HepG2 (cell line): ENCODE measurements at regions not wholly inside any gene's neighbourhood (a gene's known extent, or its start where the extent isn't known, plus 50 kb on each side); places are given as distances from the start of the nearest gene placed in this dataset.

ENCODE experiments used
- ATAC-seq: fragments of 200-7000 bp; cut with Tn5 transposase; 3 replicates; pipeline ENCODE4 v1.9.1; 2020; ENCODE audit warnings: mild to moderate bottlenecking, moderate library complexity
- BruUV-seq: library from RNA; stranded (reverse); fragments of 400-500 nt; replicated peaks from 2 replicates; lab custom pipeline; 2021; lab: Mats Ljungman, UMichigan
- CTCF ChIA-PET: fragments of 300-600 bp; formaldehyde crosslinking; extraction: SDS; loops from one replicate; lab custom pipeline; 2021; ENCODE audit warnings: low total read pairs, inconsistent platforms, low intra/inter-chr PET ratio; lab: Yijun Ruan, JAX
- POLR2A ChIA-PET: fragments of 350-600 bp; sonication (Branson Sonifier 250); formaldehyde crosslinking; loops from one replicate; lab custom pipeline; 2020; ENCODE audit warnings: antibody characterized with exemption, inconsistent platforms; lab: Yijun Ruan, JAX
- DNase-seq: peaks from one replicate; pipeline ENCODE4 v3.0.0-alpha.2; 2015; ENCODE audit warnings: low spot score
- FAIRE-seq: peaks from 3 replicates; lab custom pipeline; 2011; peaks lifted over from hg19 to GRCh38; lab: Jason Lieb, UNC
- H2AFZ ChIP-seq: one replicate; pipeline ENCODE4 v1.6.1; 2011; ENCODE audit warnings: low read length, inconsistent platforms
- H3K27ac ChIP-seq: fragments of 300-600 bp; 3 replicates; pipeline ENCODE4 v1.8.0; 2011; ENCODE audit warnings: mixed run types, mild to moderate bottlenecking, mixed read lengths, low read length, inconsistent platforms; ENCODE audit not compliant: insufficient read depth; ENCODE audit errors: extremely low read length
- H3K27me3 ChIP-seq, 2 experiments: fragments of 200-600 bp in 1 of 2; 2 replicates in 1 of 2; 3 replicates in 1 of 2; pipeline versions ENCODE4 v1.6.0 to v1.8.0; 2011; ENCODE audit warnings: low read length in 2 of 2, mild to moderate bottlenecking in 2 of 2, moderate library complexity in 2 of 2, inconsistent platforms in 1 of 2; ENCODE audit not compliant: insufficient read depth in 2 of 2, control insufficient read depth in 1 of 2
- H3K36me3 ChIP-seq, 2 experiments: fragments of 200-600 bp in 1 of 2; replicated peaks in 1 of 2; 2 replicates in 1 of 2; 3 replicates in 1 of 2; pipeline versions ENCODE4 v1.5.1 to v1.8.0; 2011; ENCODE audit warnings: low read length in 2 of 2, inconsistent platforms in 1 of 2; ENCODE audit not compliant: insufficient read depth in 2 of 2, control insufficient read depth in 1 of 2
- H3K4me1 ChIP-seq: 2 replicates; pipeline ENCODE4 v1.5.1; 2012; ENCODE audit warnings: low read length, inconsistent platforms; ENCODE audit not compliant: insufficient read depth
- H3K4me2 ChIP-seq: 2 replicates; pipeline ENCODE4 v1.6.0; 2011; ENCODE audit warnings: low read depth, low read length, inconsistent platforms
- H3K4me3 ChIP-seq, 3 experiments: fragments of 200-600 bp in 1 of 3; sonication (generic), shearing (Covaris generic) in 1 of 3; replicated peaks in 1 of 3; 2 replicates each; pipeline ENCODE4 v1.5.1; 2011 to 2016; ENCODE audit warnings: low read length in 3 of 3, inconsistent platforms in 2 of 3, low read depth in 2 of 3, mild to moderate bottlenecking in 2 of 3, control low read depth in 1 of 3, mixed read lengths in 1 of 3; ENCODE audit not compliant: insufficient read depth in 1 of 3
- H3K79me2 ChIP-seq: one replicate; pipeline ENCODE4 v1.6.1; 2011; ENCODE audit warnings: low read length, inconsistent platforms; ENCODE audit not compliant: insufficient read depth
- H3K9ac ChIP-seq: 2 replicates; pipeline ENCODE4 v1.6.0; 2011; ENCODE audit warnings: mild to moderate bottlenecking, low read depth, low read length, inconsistent platforms; ENCODE audit not compliant: insufficient read depth
- H3K9me3 ChIP-seq: 2 replicates; pipeline ENCODE4 v1.5.1; 2012; ENCODE audit warnings: mild to moderate bottlenecking, low read length
- H4K20me1 ChIP-seq: 2 replicates; pipeline ENCODE4 v1.6.0; 2011; ENCODE audit warnings: inconsistent platforms, mild to moderate bottlenecking, low read length, moderate library complexity; ENCODE audit not compliant: insufficient read depth
- CBX5 ChIP-seq: sonication (generic); formaldehyde crosslinking; IDR thresholded peaks from 2 replicates; pipeline ENCODE4 v1.4.0; 2020; ENCODE audit warnings: missing genetic modification reagents, borderline replicate concordance
- FOXM1 ChIP-seq: sonication (generic); formaldehyde crosslinking; IDR thresholded peaks from 2 replicates; pipeline ENCODE4 v1.5.0; 2020; ENCODE audit warnings: missing genetic modification reagents
- GLI4 ChIP-seq: sonication (generic); formaldehyde crosslinking; IDR thresholded peaks from 2 replicates; pipeline ENCODE4 v1.5.1; 2020; ENCODE audit warnings: missing genetic modification reagents, mild to moderate bottlenecking, moderate library complexity, borderline replicate concordance
- IKZF1 ChIP-seq: fragments of 450-650 bp; IDR thresholded peaks from 2 replicates; pipeline ENCODE4 v1.7.1; 2016
- MAFF ChIP-seq: IDR thresholded peaks from 2 replicates; pipeline ENCODE4 v1.6.1; 2011; ENCODE audit warnings: low read depth, low read length, improper control_type of control experiment
- MAFK ChIP-seq, 2 experiments: IDR thresholded peaks in 1 of 2; conservative IDR thresholded peaks in 1 of 2; 2 replicates each; pipeline ENCODE4 v1.6.1; 2011; ENCODE audit warnings: improper control_type of control experiment in 2 of 2, low read length in 2 of 2
- PCBP1 ChIP-seq: fragments of 200-400 bp; formaldehyde crosslinking; IDR thresholded peaks from 2 replicates; pipeline ENCODE4 v1.6.1; 2017; ENCODE audit warnings: mild to moderate bottlenecking, low read depth, low read length, borderline replicate concordance
- SYNCRIP ChIP-seq: fragments of 200-400 bp; formaldehyde crosslinking; IDR thresholded peaks from 2 replicates; pipeline ENCODE4 v1.6.1; 2018; ENCODE audit warnings: mild to moderate bottlenecking, low read depth, low read length; ENCODE audit not compliant: insufficient read depth
- XRCC5 ChIP-seq: fragments of 200-400 bp; formaldehyde crosslinking; optimal IDR thresholded peaks from 2 replicates; pipeline ENCODE3; 2017; ENCODE audit warnings: mild to moderate bottlenecking, low read length
- ZKSCAN1 ChIP-seq: fragments of 150-350 bp; IDR thresholded peaks from 2 replicates; pipeline ENCODE4 v1.6.1; 2014; ENCODE audit warnings: low read length
- ZNF232 ChIP-seq: sonication (generic); formaldehyde crosslinking; IDR thresholded peaks from 2 replicates; pipeline ENCODE4 v1.4.0; 2020; ENCODE audit warnings: missing genetic modification reagents, borderline replicate concordance
- ZNF24 ChIP-seq: fragments of 450-650 bp; IDR thresholded peaks from 2 replicates; pipeline ENCODE4 v1.6.1; 2017; ENCODE audit warnings: antibody characterized with exemption, mild to moderate bottlenecking
- WGBS: methylation state at CpG from one replicate; pipeline ENCODE4 v1.1.6; 2017; ENCODE audit warnings: low lambda C conversion rate; 5-methylcytosine and 5-hydroxymethylcytosine counted together
- in situ Hi-C: cut with HindIII; loops from 2 replicates; pipeline ENCODE4 v1.10.0; 2017; ENCODE audit warnings: low pct_unique_long_range_greater_than_20kb; ENCODE audit not compliant: extremely low pct_ligation_motif_present
- intact Hi-C: fragments of 100-400 bp; cut with micrococcal nuclease; formaldehyde crosslinking; loops from one replicate; pipeline ENCODE4 v1.10.0; 2022; ENCODE audit not compliant: unreplicated experiment
- TF ChIP-seq, protein P1 (sequence below): fragments of 450-650 bp; IDR thresholded peaks from 2 replicates; pipeline ENCODE4 v1.6.1; 2016
- TF ChIP-seq, protein P2 (sequence below): fragments of 450-650 bp; IDR thresholded peaks from 2 replicates; pipeline ENCODE4 v1.6.1; 2017
- TF ChIP-seq, protein P3 (sequence below): sonication (generic); formaldehyde crosslinking; conservative IDR thresholded peaks from 2 replicates; pipeline ENCODE4 v1.5.0; 2020; ENCODE audit warnings: missing genetic modification reagents

DNA sequence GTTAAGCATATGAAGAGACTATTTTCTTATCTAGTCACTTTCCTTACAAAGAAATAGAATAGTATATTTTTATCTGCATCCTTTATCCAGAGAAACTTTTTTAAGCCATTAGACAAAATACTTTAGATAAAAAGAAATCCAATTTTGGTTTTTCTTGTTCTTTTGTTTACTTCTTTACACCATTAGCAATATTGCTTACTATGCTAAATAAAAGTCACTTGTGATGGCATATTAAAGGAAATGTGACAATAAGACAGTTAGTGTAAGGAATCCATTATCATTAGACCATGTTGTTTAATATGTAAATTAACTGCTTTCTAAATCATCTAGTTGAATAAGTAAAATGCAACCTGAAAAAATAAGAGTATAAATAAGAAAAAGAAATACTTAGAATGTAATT lies 2582.7 kb downstream of the ARAP2 start:
- in situ Hi-C loops: no loop called here
- FAIRE-seq: no peak
- TF ChIP-seq MAFF (peak; percentile 73), MAFK (conservative IDR thresholded peaks at IDR 0.05 in 1 of 2, IDR thresholded peaks at IDR 0.05 in 1 of 2; ENCODE audit: low read length in 2 of 2) (peak; percentile 61 to 77; a peak in 3 of 4 replicates), IKZF1 (no peak)
- TF ChIP-seq, all 625 proteins: peak for 2

DNA sequence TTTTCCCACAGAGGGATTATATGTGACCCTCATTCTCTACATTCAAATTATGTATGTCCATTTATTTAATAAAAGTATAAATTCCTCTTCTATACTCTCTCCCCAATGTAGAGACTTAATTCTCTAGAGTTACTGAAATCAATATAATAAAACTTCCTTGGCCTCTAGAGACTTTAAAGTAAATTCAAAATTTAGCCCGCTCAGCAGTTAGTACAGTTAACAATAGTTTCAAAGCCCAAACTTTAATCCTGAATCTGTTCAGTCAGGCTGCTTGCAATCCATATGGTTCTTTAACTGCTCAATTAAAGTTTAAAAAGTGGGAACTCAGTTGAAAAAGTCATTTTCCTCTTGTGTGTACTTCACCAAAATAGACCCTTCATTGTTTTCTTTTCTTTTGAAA lies 2558.4 kb downstream of the ARAP2 start:
- intact Hi-C loops: no loop called here
- no peak overlapping the region for H3K4me2 ChIP-seq
- DNase-seq (no peak), FAIRE-seq (no peak), ATAC-seq (no peak)
- in situ Hi-C loops: no loop called here
- no peaks in the 10 kb centered on the region for H3K27me3 ChIP-seq
- CTCF ChIA-PET: no interaction called here
- no peak overlapping the region for H3K9ac ChIP-seq
- no peak overlapping the region for H3K27ac ChIP-seq
- POLR2A ChIA-PET: no interaction called here
- BruUV-seq: no TSS peak
- no peaks in the 10 kb centered on the region for H3K79me2 ChIP-seq
- no peak overlapping the region for H3K4me3 ChIP-seq
- H2AFZ ChIP-seq: no peak overlapping the region
- WGBS: 46% methylated on average over 1 of the region's 1 CpG
- H3K9me3 ChIP-seq: peaks cover 64% of the 10 kb centered on the region
- H3K36me3 ChIP-seq: no peaks in the 10 kb centered on the region
- H4K20me1 ChIP-seq: no peaks in the 10 kb centered on the region
- no peaks in the 10 kb centered on the region for H3K4me1 ChIP-seq
- TF ChIP-seq ZNF24: no peak
- TF ChIP-seq, protein P1, sequence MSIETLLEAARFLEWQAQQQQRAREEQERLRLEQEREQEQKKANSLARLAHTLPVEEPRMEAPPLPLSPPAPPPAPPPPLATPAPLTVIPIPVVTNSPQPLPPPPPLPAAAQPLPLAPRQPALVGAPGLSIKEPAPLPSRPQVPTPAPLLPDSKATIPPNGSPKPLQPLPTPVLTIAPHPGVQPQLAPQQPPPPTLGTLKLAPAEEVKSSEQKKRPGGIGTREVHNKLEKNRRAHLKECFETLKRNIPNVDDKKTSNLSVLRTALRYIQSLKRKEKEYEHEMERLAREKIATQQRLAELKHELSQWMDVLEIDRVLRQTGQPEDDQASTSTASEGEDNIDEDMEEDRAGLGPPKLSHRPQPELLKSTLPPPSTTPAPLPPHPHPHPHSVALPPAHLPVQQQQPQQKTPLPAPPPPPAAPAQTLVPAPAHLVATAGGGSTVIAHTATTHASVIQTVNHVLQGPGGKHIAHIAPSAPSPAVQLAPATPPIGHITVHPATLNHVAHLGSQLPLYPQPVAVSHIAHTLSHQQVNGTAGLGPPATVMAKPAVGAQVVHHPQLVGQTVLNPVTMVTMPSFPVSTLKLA: no peak
- TF ChIP-seq, protein P2, sequence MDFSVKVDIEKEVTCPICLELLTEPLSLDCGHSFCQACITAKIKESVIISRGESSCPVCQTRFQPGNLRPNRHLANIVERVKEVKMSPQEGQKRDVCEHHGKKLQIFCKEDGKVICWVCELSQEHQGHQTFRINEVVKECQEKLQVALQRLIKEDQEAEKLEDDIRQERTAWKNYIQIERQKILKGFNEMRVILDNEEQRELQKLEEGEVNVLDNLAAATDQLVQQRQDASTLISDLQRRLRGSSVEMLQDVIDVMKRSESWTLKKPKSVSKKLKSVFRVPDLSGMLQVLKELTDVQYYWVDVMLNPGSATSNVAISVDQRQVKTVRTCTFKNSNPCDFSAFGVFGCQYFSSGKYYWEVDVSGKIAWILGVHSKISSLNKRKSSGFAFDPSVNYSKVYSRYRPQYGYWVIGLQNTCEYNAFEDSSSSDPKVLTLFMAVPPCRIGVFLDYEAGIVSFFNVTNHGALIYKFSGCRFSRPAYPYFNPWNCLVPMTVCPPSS: no peak
- TF ChIP-seq FOXM1 (CRISPR knock-in tag): no peak
- no peak for TF ChIP-seq GLI4
- peak; percentile 23 to 68; a peak in 3 of 4 replicates for TF ChIP-seq MAFK (conservative IDR thresholded peaks at IDR 0.05 in 1 of 2, IDR thresholded peaks at IDR 0.05 in 1 of 2; ENCODE audit: low read length in 2 of 2)
- TF ChIP-seq, protein P3, sequence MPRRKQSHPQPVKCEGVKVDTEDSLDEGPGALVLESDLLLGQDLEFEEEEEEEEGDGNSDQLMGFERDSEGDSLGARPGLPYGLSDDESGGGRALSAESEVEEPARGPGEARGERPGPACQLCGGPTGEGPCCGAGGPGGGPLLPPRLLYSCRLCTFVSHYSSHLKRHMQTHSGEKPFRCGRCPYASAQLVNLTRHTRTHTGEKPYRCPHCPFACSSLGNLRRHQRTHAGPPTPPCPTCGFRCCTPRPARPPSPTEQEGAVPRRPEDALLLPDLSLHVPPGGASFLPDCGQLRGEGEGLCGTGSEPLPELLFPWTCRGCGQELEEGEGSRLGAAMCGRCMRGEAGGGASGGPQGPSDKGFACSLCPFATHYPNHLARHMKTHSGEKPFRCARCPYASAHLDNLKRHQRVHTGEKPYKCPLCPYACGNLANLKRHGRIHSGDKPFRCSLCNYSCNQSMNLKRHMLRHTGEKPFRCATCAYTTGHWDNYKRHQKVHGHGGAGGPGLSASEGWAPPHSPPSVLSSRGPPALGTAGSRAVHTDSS (CRISPR knock-in tag): no peak
- TF ChIP-seq CBX5: no peak
- no peak for TF ChIP-seq XRCC5
- no peak for TF ChIP-seq PCBP1
- TF ChIP-seq ZKSCAN1: no peak
- no peak for TF ChIP-seq ZNF232 (CRISPR knock-in tag)
- peak; percentile 34; the same call in 1 of the 2 replicates for TF ChIP-seq MAFF
- TF ChIP-seq SYNCRIP: no peak

More for the DNA sequence above, 2582.7 kb downstream of the ARAP2 start:
- BruUV-seq: no TSS peak
- H3K4me1 ChIP-seq: no peaks in the 10 kb centered on the region
- DNase-seq: no peak
- H2AFZ ChIP-seq: no peak overlapping the region
- H3K36me3 ChIP-seq: no peaks in the 10 kb centered on the region
- CTCF ChIA-PET: no interaction called here
- no peak overlapping the region for H3K4me3 ChIP-seq
- no peak overlapping the region for H3K27ac ChIP-seq
- no peak overlapping the region for H3K9ac ChIP-seq
- no peaks in the 10 kb centered on the region for H3K27me3 ChIP-seq
- no peaks in the 10 kb centered on the region for H3K79me2 ChIP-seq
- H3K9me3 ChIP-seq: peaks cover 71% of the 10 kb centered on the region
- H4K20me1 ChIP-seq: no peaks in the 10 kb centered on the region
- H3K4me2 ChIP-seq: no peak overlapping the region
- intact Hi-C loops: no loop called here
- no peak for ATAC-seq
- POLR2A ChIA-PET: no interaction called here
